LNCaP clone FGC (cell line): ENCODE measurements at regions not wholly inside any gene's neighbourhood (a gene's known extent, or its start where the extent isn't known, plus 50 kb on each side); places are given as distances from the start of the nearest gene placed in this dataset.

ENCODE experiments used
- DNase-seq: peaks from one replicate; pipeline ENCODE4 v3.0.0-alpha.2; 2011; ENCODE audit warnings: low read depth
- H3K4me3 ChIP-seq: 2 replicates; pipeline ENCODE4 v1.5.1; 2011; ENCODE audit warnings: mild to moderate bottlenecking, low read depth, low read length, control low read depth
- TF ChIP-seq, protein P1 (sequence below): IDR thresholded peaks from 2 replicates; pipeline ENCODE4 v1.5.1; 2012; ENCODE audit warnings: mild to moderate bottlenecking; ENCODE audit not compliant: control insufficient read depth, insufficient read depth; ENCODE audit errors: extremely low read depth

DNA sequence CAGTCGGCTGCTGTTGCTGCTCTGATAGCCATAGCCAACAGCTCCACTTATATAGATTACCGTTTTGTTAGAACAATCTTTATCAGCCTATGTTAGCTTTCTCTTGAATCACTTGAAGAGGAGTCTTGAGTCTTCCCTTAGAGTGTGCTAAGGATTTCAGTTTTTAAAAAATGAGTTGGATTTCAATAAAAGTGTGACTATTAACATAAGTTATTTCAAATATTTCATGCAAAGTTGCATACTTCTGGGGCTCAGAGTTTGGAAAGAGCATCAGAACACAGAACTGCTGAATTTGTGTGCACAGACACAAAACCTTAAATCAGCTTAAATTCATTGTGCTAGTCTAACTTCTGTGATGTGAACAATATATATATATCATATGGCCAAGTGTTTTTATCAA, 174.7 kb downstream of the MTX2 start:
- DNase-seq, result no peak

DNA sequence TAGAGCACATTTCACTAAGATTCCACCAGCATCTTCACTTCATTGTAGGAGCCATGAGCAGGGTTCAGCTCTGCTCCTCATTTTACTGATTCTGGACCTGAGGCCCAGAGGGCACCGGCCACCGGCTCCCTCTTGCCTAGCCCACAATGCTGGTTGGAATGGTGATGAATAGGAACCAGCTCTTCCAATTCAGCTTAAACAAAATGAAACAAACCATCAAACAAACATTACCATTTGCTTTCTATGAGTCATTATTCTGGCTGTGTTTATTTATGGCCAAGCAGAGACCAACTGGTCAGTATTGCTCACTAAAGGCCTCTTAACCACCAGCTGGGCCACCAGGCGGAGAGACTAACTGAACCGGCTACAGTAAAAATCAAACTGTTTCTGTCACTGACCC, 176.7 kb downstream of the MTX2 start:
- no peak for DNase-seq
- TF ChIP-seq, protein P1, sequence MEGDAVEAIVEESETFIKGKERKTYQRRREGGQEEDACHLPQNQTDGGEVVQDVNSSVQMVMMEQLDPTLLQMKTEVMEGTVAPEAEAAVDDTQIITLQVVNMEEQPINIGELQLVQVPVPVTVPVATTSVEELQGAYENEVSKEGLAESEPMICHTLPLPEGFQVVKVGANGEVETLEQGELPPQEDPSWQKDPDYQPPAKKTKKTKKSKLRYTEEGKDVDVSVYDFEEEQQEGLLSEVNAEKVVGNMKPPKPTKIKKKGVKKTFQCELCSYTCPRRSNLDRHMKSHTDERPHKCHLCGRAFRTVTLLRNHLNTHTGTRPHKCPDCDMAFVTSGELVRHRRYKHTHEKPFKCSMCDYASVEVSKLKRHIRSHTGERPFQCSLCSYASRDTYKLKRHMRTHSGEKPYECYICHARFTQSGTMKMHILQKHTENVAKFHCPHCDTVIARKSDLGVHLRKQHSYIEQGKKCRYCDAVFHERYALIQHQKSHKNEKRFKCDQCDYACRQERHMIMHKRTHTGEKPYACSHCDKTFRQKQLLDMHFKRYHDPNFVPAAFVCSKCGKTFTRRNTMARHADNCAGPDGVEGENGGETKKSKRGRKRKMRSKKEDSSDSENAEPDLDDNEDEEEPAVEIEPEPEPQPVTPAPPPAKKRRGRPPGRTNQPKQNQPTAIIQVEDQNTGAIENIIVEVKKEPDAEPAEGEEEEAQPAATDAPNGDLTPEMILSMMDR, result no peak
- H3K4me3 ChIP-seq, result no peak overlapping the region

More for the DNA sequence above, 174.7 kb downstream of the MTX2 start:
- no peak overlapping the region for H3K4me3 ChIP-seq
- TF ChIP-seq, protein P1, result no peak

DNA sequence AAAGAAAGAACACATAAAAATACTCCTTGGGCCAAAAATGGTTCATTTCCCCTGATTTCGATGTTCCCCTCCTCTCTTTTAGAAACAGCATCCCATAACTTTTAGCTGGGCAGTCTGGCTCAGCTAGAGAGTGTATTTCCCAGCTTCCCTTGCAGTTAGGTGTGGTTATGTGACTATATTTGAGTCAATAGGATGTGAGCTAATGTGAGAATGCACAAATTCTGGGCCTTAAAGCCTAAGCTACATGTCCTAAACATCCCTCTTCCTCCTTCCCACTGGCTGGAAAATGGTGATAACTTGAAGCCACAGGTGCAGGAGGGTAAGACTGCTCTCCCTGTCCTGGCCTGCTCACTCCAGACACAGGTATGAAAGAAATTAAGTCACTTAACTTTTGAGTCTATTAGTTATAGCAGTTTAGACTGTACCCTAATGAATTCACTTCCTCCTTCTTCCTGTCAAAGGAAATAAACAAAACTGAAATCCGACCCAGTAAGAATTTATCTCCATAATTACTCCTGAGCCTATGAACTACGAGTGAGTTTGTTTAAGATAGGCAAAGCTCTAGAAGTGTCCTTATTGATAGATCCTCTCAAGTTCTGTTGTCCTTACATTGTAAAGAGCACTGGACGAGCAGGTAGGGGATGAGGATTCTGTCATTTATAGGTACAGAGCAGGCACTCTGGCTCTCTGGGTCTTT, 177.6 kb downstream of the MTX2 start:
- no peak for DNase-seq
- H3K4me3 ChIP-seq, result no peak overlapping the region
- TF ChIP-seq, protein P1, result no peak

DNA sequence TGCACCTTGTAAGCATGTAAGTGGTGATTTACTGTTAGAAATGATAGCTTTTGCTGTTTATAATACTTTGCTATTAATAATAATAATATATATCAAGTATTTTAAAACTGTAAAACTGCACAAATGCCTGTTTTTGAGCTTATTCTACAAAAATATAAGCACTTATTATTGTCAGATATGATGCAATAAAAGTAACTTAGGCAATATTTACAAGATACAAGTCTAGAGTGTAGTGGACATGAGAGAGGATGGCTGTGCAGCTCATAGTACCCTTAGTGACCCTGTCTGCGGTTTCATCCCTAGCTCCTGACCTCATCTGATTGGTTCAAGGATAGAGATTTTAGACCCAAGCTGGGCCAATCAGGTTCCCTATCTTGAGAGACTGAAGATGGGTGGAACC, 178.4 kb downstream of the MTX2 start:
- H3K4me3 ChIP-seq, result no peak overlapping the region
- no peak for DNase-seq
- TF ChIP-seq, protein P1, result no peak

DNA sequence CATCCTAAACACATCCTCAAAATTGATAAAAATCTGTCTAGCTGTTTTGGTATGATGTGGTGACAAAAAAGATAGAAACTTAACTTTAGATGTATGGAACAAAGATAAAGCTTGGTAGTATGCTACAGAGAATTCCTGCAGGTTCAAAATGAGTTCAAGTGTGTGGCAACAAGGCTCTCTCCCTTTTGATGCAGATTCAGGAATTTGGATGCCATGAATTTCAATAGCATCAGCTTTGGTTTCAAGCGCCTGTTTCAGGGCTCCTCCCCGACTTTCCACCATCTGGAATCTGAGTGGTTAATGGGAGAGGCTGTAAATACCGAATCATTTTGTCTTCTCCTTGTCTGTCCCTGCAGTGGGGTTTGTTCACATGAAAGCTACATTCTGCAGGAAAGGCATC, 180.6 kb downstream of the MTX2 start:
- no peak for DNase-seq
- TF ChIP-seq, protein P1, result no peak
- H3K4me3 ChIP-seq, result no peak overlapping the region

DNA sequence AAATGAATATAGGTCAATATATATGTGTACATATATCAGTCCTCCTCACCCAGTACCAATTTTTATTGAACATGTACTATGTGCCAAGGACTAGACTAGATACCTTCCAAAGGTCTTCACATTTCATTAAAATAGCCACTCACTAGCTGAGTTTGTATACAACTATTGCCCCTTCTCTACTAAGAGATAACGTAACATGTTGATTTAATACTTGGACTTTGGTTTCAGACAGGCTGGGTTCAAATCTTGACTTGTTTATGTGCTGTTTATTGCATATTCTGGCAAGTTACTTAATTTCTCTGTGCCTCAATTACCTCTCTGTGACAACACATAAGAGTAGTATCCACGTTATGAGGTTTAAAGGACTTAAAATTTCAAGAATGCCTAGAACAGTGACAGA, 184.5 kb downstream of the MTX2 start:
- H3K4me3 ChIP-seq, result no peak overlapping the region
- no peak for DNase-seq
- TF ChIP-seq, protein P1, result no peak
